Thoracic aorta (tissue), 2 donors: ENCODE measurements at regions not wholly inside any gene's neighbourhood (a gene's known extent, or its start where the extent isn't known, plus 50 kb on each side); places are given as distances from the start of the nearest gene placed in this dataset.

Experiments used
- ATAC-seq: fragments of 150-250 bp; one replicate; pipeline ENCODE4 v1.8.0; 2017; ENCODE audit warnings: low read depth; ENCODE audit not compliant: insufficient number of reproducible peaks, low FRiP score
- DNase-seq: peaks from one replicate; pipeline ENCODE4 v3.0.0-alpha.2; 2020; ENCODE audit warnings: low spot score
- H3K27ac ChIP-seq, 2 donors: fragments of 200-600 bp; sonication (generic); 1 replicate in 1 of 2; 2 replicates in 1 of 2; pipeline ENCODE4 v1.5.1; 2016; ENCODE audit warnings: mild to moderate bottlenecking in 2 of 2, moderate library complexity in 2 of 2
- H3K27me3 ChIP-seq: fragments of 200-600 bp; sonication (generic); replicated peaks from 2 replicates; pipeline ENCODE4 v1.6.0; 2016; ENCODE audit warnings: mild to moderate bottlenecking; ENCODE audit not compliant: insufficient read depth
- H3K36me3 ChIP-seq: fragments of 200-600 bp; sonication (generic); one replicate; pipeline ENCODE4 v1.5.1; 2016
- H3K4me1 ChIP-seq, 2 donors: fragments of 200-600 bp; sonication (generic); 1 replicate in 1 of 2; 2 replicates in 1 of 2; pipeline versions ENCODE4 v1.5.1 to v1.6.0; 2016; ENCODE audit warnings: low read depth in 2 of 2, mild to moderate bottlenecking in 1 of 2; ENCODE audit not compliant: control insufficient read depth in 1 of 2
- H3K4me3 ChIP-seq: fragments of 200-600 bp; sonication (generic); 2 replicates; pipeline ENCODE4 v1.5.1; 2016; ENCODE audit warnings: mild to moderate bottlenecking
- H3K9me3 ChIP-seq: fragments of 200-600 bp; sonication (generic); 2 replicates; pipeline ENCODE4 v1.5.1; 2016
- TF ChIP-seq, protein P1 (sequence below): fragments of 200-600 bp; sonication (generic); IDR thresholded peaks from one replicate; pipeline ENCODE4 v1.5.1; 2019; ENCODE audit warnings: antibody characterized with exemption

DNA sequence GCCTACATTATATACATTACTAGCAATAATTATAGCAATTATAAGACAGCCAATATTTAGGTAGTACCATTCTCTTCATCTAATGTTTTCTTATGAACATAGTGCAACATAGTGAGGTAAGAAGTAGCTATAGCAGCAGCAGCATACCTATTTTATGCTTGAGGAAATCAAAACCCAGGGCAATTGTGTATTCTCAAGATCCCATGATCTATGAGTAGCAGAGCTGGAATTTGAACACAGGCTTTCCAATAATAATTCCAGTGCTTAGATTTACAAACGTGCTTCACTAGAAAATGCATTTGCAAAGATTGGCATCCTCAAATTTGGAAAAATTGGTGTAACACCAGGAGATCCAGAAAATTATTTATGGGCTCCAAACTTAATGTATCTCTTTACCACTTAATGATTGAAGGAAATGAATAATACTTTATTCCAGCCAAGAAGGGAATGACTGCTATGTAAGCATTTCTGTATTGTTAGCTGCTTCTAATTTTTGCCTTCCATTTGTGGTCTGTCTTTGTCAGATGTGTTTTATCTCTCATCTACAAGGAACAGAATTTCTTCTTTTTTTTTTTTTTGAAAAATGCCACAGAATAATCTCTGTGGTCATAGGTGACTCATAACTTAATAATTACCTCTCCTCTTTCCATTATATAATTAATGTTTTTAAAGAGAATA is 451.1 kb downstream of the ARAP2 start:
- H3K27ac ChIP-seq, result no peak overlapping the region
- no peak overlapping the region for H3K4me3 ChIP-seq
- TF ChIP-seq, protein P1, sequence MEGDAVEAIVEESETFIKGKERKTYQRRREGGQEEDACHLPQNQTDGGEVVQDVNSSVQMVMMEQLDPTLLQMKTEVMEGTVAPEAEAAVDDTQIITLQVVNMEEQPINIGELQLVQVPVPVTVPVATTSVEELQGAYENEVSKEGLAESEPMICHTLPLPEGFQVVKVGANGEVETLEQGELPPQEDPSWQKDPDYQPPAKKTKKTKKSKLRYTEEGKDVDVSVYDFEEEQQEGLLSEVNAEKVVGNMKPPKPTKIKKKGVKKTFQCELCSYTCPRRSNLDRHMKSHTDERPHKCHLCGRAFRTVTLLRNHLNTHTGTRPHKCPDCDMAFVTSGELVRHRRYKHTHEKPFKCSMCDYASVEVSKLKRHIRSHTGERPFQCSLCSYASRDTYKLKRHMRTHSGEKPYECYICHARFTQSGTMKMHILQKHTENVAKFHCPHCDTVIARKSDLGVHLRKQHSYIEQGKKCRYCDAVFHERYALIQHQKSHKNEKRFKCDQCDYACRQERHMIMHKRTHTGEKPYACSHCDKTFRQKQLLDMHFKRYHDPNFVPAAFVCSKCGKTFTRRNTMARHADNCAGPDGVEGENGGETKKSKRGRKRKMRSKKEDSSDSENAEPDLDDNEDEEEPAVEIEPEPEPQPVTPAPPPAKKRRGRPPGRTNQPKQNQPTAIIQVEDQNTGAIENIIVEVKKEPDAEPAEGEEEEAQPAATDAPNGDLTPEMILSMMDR, result no peak
- DNase-seq (no peak), ATAC-seq (no peak)
- no peaks in the 10 kb centered on the region for H3K36me3 ChIP-seq
- no peaks in the 10 kb centered on the region for H3K4me1 ChIP-seq
- H3K27me3 ChIP-seq, result no peaks in the 10 kb centered on the region
- peaks cover 6% of the 10 kb centered on the region for H3K9me3 ChIP-seq

DNA sequence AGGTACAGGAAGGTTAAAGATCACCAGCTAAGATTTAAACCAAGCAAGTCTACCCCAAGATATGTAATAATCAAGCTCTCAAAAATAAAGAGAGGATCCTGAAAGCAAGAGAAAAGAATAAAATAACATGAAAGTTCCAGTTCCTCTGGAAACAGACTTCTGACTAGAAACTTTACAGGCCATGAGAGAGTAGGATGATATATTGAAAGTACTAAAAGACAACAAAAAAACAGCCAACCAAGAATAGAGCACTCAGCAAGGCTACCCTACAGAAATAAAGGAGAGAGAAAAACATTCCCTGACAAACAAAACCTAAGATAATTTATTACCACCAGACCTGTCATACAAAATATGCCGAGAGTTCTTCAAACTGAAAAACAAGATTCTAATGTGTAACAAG is 450.5 kb downstream of the ARAP2 start:
- ATAC-seq, result no peak
- peaks cover 6% of the 10 kb centered on the region for H3K9me3 ChIP-seq

DNA sequence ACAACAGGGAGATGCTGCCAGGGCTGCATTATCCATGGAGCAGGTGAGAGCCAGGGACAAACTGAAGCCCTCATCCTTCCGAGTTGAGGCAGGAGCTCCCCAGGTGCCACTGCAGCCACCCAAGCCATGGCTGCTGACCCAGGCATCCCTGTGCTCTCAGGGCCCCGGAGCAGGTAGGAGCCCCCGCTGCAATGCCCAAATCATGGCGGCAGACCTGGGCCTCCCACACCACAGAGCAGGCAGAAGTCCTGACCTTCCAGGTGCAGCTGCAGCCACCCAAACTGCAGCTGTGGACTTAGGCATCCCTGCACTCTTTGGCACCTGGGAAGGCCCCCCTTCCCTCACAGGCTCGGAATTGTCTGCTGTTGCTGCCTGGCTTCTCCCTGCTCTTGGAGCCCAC is 443.6 kb downstream of the ARAP2 start:
- DNase-seq, result no peak
- no peaks in the 10 kb centered on the region for H3K36me3 ChIP-seq

More for the DNA sequence above, 450.5 kb downstream of the ARAP2 start:
- DNase-seq, result no peak
- Histone ChIP-seq H3K4me1 (no peaks in the 10 kb centered on the region), H3K27me3 (no peaks in the 10 kb centered on the region), H3K27ac (no peak overlapping the region), H3K4me3 (no peak overlapping the region), H3K36me3 (no peaks in the 10 kb centered on the region)
- TF ChIP-seq, protein P1, result no peak

DNA sequence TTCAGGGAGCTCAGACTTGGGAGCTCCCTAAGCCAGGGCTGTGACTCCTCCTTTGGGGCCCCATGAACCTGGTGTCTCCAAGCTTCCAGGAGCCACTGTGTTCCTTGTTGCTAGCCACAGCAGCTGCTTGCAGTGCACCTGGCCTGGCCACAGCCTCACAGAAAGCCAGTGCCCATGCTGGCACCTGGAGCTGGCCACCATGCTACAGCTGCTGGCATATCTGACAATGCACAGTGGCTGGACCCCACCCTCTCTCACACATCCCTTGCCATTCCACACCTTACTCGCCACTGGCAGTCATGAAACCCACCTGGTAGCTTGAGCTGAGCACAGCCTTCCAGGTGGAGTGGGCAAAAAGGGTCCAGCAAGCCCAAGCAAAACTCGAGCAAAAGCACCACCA is 441.7 kb downstream of the ARAP2 start:
- ATAC-seq (no peak), DNase-seq (no peak)
- no peak overlapping the region for H3K27ac ChIP-seq
- TF ChIP-seq, protein P1, result no peak
- H3K4me3 ChIP-seq, result no peak overlapping the region
- no peaks in the 10 kb centered on the region for H3K4me1 ChIP-seq
- H3K27me3 ChIP-seq, result no peaks in the 10 kb centered on the region
- no peaks in the 10 kb centered on the region for H3K36me3 ChIP-seq
- no peaks in the 10 kb centered on the region for H3K9me3 ChIP-seq

More for the DNA sequence above, 443.6 kb downstream of the ARAP2 start:
- ATAC-seq, result no peak
- Histone ChIP-seq H3K4me3 (no peak overlapping the region), H3K4me1 (no peaks in the 10 kb centered on the region), H3K9me3 (peaks cover 6% of the 10 kb centered on the region), H3K27me3 (no peaks in the 10 kb centered on the region), H3K27ac (no peak overlapping the region)
- TF ChIP-seq, protein P1, result no peak

DNA sequence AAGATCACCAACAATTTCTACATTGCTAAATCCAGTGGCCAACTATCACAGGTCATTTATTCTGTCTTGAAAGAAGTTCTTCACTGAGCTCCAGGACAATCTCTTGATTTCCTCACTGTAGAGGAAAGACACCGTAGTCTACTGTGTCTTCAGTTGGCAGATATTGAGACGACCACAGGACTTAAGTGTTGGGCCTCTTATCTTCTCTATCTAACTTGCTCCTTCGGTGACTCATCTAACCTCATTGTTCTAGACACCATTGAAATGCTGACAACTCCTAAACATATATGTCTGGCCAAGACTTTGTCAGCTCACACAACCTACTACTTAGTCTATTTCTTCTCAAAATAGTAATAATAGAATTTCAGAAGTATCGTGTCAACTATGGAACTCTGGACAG is 425.8 kb downstream of the ARAP2 start:
- Histone ChIP-seq H3K9me3 (no peaks in the 10 kb centered on the region), H3K4me1 (no peaks in the 10 kb centered on the region), H3K36me3 (no peaks in the 10 kb centered on the region), H3K27ac (no peak overlapping the region), H3K27me3 (no peaks in the 10 kb centered on the region), H3K4me3 (no peak overlapping the region)
- ATAC-seq (no peak), DNase-seq (no peak)
- TF ChIP-seq, protein P1, result no peak
